ENCODE measurements at regions not wholly inside any gene's neighbourhood (a gene's known extent, or its start where the extent isn't known, plus 50 kb on each side); places are given as distances from the start of the nearest gene placed in this dataset.

GRCh38 chr10:132994811-132995210 is 52.4 kb upstream of the CFAP46 start:
- H3K79me2 ChIP-seq (ENCODE audit: insufficient read depth, low read length), result no peaks in the 10 kb centered on the region
- Mint-ChIP-seq H3K36me3 (ENCODE audit: insufficient read depth in 1 of 3, low read depth in 3 of 3) (no peaks in the 10 kb centered on the region), H3K4me1 (peaks cover 0 to 5% of the 10 kb centered on the region in 2 experiments; a peak in 1 of 4 replicates), H3K27ac (no peak overlapping the region), H3K4me3 (no peak overlapping the region), H3K9me3 (peaks cover 0 to 2% of the 10 kb centered on the region in 2 experiments; a peak in 2 of 5 replicates), H3K27me3 (ENCODE audit: low read depth) (no peaks in the 10 kb centered on the region)
- H3K4me2 ChIP-seq (ENCODE audit: insufficient read depth, insufficient read length, low read length), result no peak overlapping the region
- WGBS (ENCODE audit: extremely low coverage, insufficient read length, low lambda C conversion rate), result no CpG with 5 or more reads among the region's 15 CpGs
- no peak overlapping the region for H4K8ac ChIP-seq (replicated peaks; ENCODE audit: insufficient read length, low read depth, low read length)
- H3K56ac ChIP-seq (ENCODE audit: insufficient read length, low read depth, low read length), result no peak overlapping the region
- no peak overlapping the region for H2BK5ac ChIP-seq (ENCODE audit: insufficient read length, low read length)
- no peak overlapping the region for H4K5ac ChIP-seq (ENCODE audit: insufficient read length, low read depth, low read length)
- no peak overlapping the region for H3K4ac ChIP-seq (ENCODE audit: low read depth, low read length)
- no peak overlapping the region for H2AK5ac ChIP-seq (ENCODE audit: insufficient read length, low read length)
- no peak overlapping the region for H3K27ac ChIP-seq (ENCODE audit: insufficient read length, low read depth, low read length)
- H3K23ac ChIP-seq (ENCODE audit: insufficient read length, low read depth, low read length), result no peak overlapping the region
- no peak overlapping the region for H3T11ph ChIP-seq (ENCODE audit: low read length)
- no peak overlapping the region for H2BK20ac ChIP-seq (ENCODE audit: low read depth, low read length, poor library complexity, severe bottlenecking)
- H3K27me3 ChIP-seq (ENCODE audit: insufficient read depth, low read length), result no peaks in the 10 kb centered on the region
- H2BK15ac ChIP-seq (ENCODE audit: low read depth, low read length), result no peak overlapping the region; the same call in 1 of the 2 replicates
- H3K9me3 ChIP-seq (ENCODE audit: control insufficient read depth, low read depth, low read length), result no peaks in the 10 kb centered on the region
- no peaks in the 10 kb centered on the region for H4K20me1 ChIP-seq (ENCODE audit: control insufficient read depth, insufficient read depth, insufficient read length)
- H3K18ac ChIP-seq (ENCODE audit: insufficient read length, low read depth, low read length), result no peak overlapping the region
- H3K23me2 ChIP-seq (ENCODE audit: insufficient read length, low read depth, low read length, poor library complexity, severe bottlenecking), result no peaks in the 10 kb centered on the region
- no peak overlapping the region for H2BK12ac ChIP-seq (ENCODE audit: insufficient read length, low read depth, low read length)
- H3K4me1 ChIP-seq (ENCODE audit: insufficient read depth, low read length), result no peaks in the 10 kb centered on the region
- no peak overlapping the region for H2AFZ ChIP-seq (ENCODE audit: low read length)
- TF ChIP-seq CTCF (conservative IDR thresholded peaks at IDR 0.05), result no peak
- H3K79me1 ChIP-seq (ENCODE audit: insufficient read depth, low read depth, low read length, poor library complexity, severe bottlenecking), result no peaks in the 10 kb centered on the region
- DNase-seq, result no peak
- no peak overlapping the region for H4K91ac ChIP-seq (ENCODE audit: insufficient read length, low read depth, low read length)
- no peak overlapping the region; the same call in 1 of the 2 replicates for H3K14ac ChIP-seq (ENCODE audit: insufficient read depth, low read length)
- no peak overlapping the region for H3K9ac ChIP-seq (ENCODE audit: extremely low read depth, insufficient read length, low read length)
- no peak overlapping the region for H2BK120ac ChIP-seq (ENCODE audit: low read depth, low read length, poor library complexity, severe bottlenecking)

All from H9 (cell line).